ENCODE measurements at regions not wholly inside any gene's neighbourhood (a gene's known extent, or its start where the extent isn't known, plus 50 kb on each side); places are given as distances from the start of the nearest gene placed in this dataset.
A peak's percentile ranks its signal among the peaks of the same experiment; 100 is the strongest.
"Not testable (repeated sequence)": the region's sequence is repeated elsewhere in the genome, so short reads cannot be mapped to it uniquely, and the experiment has no call there.

DNA sequence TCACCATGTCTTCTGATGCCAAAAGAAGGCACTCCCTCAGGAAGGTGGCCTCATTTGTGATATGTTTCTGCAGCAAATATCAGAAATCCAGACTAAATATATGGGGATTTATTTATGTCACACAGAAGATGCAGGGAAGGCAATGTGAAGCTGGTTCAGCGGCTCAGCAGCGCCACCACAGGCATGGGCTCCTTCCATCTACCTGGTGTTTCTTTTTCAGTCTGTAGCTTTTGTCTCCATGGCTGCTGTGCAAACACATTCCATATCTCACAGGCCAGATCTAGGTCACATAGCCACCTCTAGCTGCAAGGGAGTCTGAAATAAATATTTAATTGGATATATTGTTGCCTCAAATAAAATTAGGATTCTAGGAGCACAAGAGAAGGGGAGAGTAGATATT is 502.1 kb upstream of the IL12A start:
- no peak for DNase-seq (ENCODE audit: low read depth, low spot score)
- H3K27ac ChIP-seq = no peak overlapping the region

DNA sequence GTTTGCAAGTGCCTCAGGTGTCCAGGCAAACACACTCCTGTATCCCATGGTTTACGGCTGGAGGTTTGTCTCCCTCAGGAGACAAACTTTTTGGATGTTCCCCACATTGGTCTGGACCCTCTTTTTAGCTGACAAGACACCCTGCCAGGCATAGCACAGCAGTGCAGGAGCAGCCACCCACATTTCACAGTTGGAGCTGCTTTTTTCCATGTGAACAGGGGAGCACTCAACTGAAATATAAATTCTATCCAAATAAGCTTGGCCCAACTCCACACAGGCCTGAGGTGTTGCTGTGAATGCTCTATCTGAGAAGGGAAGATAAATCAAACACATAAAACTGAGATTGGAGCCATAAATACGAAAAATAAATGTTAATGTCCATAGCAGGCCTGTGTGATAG is 501.3 kb upstream of the IL12A start:
- DNase-seq (ENCODE audit: low read depth, low spot score) = no peak
- no peak overlapping the region for H3K27ac ChIP-seq

- DNase-seq (ENCODE audit: low read depth, low spot score) = no peak
- no peak overlapping the region for H3K27ac ChIP-seq
Observed at GRCh38 chr3:159488602-159489001, 500.0 kb upstream of the IL12A start.

- no peak for DNase-seq (ENCODE audit: low read depth, low spot score)
- H3K27ac ChIP-seq = no peak overlapping the region
Observed at GRCh38 chr3:159497361-159497760, 491.3 kb upstream of the IL12A start.

DNA sequence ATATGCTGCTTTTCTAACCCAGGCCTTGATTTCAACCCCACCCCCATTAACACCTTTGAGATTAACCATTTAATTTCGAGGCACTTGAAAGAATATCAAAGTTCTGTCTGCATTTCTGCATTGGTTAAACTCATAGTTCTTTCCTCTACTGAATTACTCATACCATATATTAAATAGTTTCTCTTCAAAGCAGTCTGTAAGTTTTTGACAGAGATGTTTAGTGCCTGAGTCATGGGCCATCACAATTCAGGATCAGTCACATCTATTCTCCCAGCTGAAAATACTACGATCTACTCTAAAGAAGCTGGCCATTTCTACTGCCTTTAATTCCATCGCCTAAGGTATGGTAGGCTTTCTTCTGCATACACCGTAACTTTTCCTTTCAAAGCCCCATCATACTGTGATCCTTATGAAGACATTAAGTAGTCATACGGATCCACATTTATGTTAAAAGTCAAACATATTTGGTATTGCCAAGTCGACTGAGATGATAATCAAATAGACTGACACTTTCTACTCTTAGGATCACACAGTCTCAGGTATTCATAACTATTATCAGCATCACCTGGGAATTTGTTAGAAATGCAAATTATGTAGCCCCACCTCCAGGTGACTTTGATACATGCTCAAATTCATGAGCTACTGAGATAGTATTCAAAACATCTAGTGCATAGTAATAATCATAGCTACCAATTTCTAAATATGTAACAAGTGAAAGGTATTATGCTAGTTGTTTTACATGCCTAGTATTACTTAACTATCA is 489.4 kb upstream of the IL12A start:
- peak overlapping the region; percentile 21 for H3K27ac ChIP-seq
- DNase-seq (ENCODE audit: low read depth, low spot score) = no peak

DNA sequence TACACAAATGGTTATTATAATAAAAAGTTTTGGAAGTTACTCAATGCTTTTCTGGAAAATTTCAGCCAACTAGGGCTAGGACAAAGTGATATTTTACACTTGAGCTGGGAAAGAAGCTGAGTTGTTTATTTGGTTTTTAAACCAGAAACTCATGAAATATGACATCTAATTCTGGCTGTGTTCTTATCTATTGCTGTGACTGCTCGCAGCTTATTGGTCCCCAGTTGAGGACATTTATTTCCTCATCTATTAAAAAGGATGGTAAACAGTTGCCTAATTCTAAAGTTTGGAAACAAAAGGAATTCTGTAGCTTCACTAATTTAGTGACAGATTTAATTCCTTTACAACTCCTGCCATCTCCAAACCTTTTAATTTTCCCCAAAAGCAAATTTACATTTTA is 487.6 kb upstream of the IL12A start:
- H3K27ac ChIP-seq = no peak overlapping the region

GRCh38 chr3:159502986-159503385 is 485.6 kb upstream of the IL12A start:
- DNase-seq (ENCODE audit: low read depth, low spot score) = no peak
- no peak overlapping the region for H3K27ac ChIP-seq

More for the DNA sequence above, 487.6 kb upstream of the IL12A start:
- no peak for DNase-seq (ENCODE audit: low read depth, low spot score)

- not testable (repeated sequence) for H3K27ac ChIP-seq; DNase-seq (ENCODE audit: low read depth, low spot score)
Observed at GRCh38 chr3:159510988-159511387, 477.6 kb upstream of the IL12A start.

DNA sequence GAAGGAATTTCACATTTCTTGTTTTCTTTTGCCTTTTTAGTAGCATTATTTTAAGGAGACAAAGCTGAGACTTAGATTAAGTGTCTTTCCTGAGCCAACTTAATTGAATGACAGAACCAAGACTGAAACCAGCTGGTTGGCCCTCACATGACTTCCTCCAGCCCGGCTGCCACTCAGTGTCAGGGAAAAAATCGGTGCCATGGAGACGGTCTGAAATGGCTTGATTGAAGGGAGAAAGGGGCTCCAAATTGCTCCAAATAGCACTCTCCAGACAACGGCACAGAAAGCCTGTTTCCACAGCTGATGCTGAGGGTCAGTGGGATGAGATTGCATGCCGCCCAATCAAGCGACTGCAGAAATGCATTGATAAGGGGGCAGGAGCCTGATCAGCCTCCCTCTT is 475.2 kb upstream of the IL12A start:
- no peak overlapping the region for H3K27ac ChIP-seq
- DNase-seq (ENCODE audit: low read depth, low spot score) = no peak

GRCh38 chr3:159513867-159514380 is 474.7 kb upstream of the IL12A start:
- DNase-seq (ENCODE audit: low read depth, low spot score) = no peak
- no peak overlapping the region for H3K27ac ChIP-seq

DNA sequence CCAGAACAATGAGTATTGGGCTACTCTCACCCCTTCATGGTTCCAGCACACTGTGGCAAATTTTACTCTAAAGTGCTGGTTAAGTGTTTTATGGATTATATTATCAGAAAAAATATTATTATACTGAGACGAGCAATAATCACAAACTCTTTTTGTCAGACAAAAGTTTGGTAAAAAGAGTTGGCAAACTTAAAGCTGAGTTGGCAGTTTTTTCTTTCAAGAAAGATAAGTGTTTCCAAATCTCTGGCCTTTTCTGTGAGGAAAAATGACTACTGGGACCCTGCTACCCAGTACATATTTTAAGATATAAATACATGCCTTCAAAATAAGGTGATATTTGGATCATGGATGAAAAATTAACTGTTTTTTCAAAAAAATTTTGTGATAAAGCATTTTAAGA is 471.5 kb upstream of the IL12A start:
- DNase-seq (ENCODE audit: low read depth, low spot score) = no peak
- H3K27ac ChIP-seq = no peak overlapping the region

DNA sequence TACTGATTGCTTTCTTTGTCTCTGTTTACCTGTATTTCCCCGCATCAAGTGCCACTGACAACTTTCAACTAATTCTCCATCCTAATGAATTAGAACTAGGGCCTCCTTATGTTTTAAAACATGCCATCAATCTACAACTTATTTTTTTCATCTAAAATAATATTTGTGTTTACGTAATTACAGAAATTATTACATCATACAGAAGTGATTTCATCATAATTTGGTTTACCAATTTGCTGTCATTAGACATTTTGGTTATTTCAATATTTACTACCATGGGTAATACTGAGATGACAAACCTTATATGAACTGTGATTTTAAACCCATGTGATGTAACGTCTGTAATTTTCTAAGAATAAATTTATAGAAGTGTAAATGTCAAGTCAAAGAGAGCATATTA is 468.0 kb upstream of the IL12A start:
- DNase-seq (ENCODE audit: low read depth, low spot score) = no peak
- H3K27ac ChIP-seq = no peak overlapping the region

GRCh38 chr3:159522276-159522675 is 466.4 kb upstream of the IL12A start:
- H3K27ac ChIP-seq = no peak overlapping the region
- DNase-seq (ENCODE audit: low read depth, low spot score) = no peak

- H3K27ac ChIP-seq = no peak overlapping the region
- DNase-seq (ENCODE audit: low read depth, low spot score) = no peak
Observed at GRCh38 chr3:159528251-159528895, 460.3 kb upstream of the IL12A start.

GRCh38 chr3:159532577-159532976 is 456.1 kb upstream of the IL12A start:
- no peak overlapping the region for H3K27ac ChIP-seq
- no peak for DNase-seq (ENCODE audit: low read depth, low spot score)

DNA sequence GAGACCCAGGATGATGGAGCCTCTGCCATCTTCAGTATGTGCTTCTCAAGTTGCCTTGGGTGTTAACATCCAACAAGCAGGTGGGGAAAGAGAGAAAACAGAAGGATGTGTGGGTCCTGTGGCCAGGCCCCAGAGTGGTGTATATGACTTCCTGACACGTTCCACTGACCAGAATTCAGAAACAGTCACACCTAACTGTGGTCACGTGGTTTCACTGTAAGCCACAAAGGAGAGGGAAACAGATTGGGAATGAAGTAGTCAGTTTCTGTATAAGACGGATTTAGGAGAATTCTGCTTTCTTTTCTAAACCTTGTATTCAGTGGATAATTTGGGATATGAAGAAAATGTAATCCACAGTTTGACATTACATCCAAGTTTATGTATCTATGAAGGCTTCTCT is 454.1 kb upstream of the IL12A start:
- no peak for DNase-seq (ENCODE audit: low read depth, low spot score)
- H3K27ac ChIP-seq = no peak overlapping the region

- H3K27ac ChIP-seq = no peak overlapping the region
- no peak for DNase-seq (ENCODE audit: low read depth, low spot score)
Observed at GRCh38 chr3:159536876-159537275, 451.8 kb upstream of the IL12A start.

DNA sequence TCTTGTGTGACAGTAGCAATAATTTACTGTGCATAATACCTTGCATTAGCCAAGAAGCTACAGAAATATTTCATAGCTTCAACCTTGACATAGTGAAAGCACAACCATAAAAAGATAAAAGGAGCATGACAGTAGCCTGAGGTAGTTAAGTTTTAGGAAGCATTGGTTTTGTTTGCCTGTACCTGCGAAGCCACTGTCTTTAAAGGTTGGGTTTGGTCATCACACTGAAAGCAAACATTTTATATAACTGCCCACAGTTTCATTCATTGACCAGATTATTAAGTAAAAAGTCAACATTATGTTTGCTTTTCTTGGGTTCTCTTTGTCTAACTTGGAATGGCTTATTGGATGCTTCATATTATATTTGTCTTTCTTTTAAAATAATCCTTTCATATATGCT is 450.1 kb upstream of the IL12A start:
- no peak for DNase-seq (ENCODE audit: low read depth, low spot score)
- no peak overlapping the region for H3K27ac ChIP-seq

DNA sequence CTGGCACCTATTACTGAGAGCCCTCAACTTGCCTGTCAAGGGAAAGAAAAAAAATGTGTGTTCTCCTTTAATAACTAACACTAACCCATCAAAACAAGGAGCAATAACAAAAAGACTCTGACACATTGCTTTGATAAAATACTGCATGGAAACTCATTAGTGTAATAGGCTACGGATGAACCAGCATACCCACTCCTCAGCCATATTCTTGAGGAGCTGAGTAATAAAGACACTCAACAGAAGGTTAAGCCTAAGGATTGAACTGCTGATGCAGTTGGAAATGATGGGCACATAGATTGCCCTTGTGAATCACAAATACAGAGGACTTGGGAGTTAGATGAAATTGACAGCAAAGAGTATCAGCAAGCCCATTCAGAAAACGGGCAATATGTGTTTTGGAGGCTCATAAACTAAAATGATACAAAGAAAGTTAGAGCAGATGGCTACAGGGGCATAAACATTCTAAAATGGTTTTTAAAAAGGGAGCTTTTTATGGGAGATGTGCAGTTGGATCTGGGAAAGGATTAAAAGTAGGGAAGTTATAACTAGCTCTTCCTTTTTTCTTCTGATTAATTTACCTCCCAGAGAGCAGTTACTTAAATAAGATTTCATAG is 447.6 kb upstream of the IL12A start:
- DNase-seq (ENCODE audit: low read depth, low spot score) = no peak
- no peak overlapping the region for H3K27ac ChIP-seq

GRCh38 chr3:159548675-159549335 is 439.8 kb upstream of the IL12A start:
- no peak overlapping the region for H3K27ac ChIP-seq
- no peak for DNase-seq (ENCODE audit: low read depth, low spot score)

DNA sequence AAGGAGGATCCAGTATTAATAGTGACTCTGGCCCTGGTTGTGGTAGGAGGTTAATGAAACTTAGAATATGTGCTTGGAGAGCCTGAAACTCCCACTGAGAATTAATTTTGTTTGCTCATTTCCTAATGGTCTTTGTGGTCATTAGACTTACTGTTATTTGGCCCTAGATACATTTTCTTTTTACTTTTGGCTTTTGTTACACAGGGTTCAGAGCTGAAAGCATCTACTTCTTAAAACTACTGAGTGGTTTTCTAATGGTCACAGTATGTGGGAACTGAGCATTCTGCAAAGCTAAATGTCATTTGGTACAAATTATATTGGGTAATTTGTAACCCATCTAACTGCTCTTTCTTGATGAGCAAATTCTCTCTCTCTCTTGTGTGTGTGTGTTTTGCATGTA is 433.4 kb upstream of the IL12A start:
- no peak for DNase-seq (ENCODE audit: low read depth, low spot score)
- no peak overlapping the region for H3K27ac ChIP-seq

Data from epithelial cell of prostate (primary cell).